GM18520 (cell line): ENCODE measurements at regions not wholly inside any gene's neighbourhood (a gene's known extent, or its start where the extent isn't known, plus 50 kb on each side); places are given as distances from the start of the nearest gene placed in this dataset.
A peak's percentile ranks its signal among the peaks of the same experiment; 100 is the strongest.

Experiments used
- ATAC-seq: cut with Tn5 transposase; IDR thresholded peaks from one replicate; pipeline ENCODE4 v1.9.1; 2021; ENCODE audit not compliant: unreplicated experiment

DNA sequence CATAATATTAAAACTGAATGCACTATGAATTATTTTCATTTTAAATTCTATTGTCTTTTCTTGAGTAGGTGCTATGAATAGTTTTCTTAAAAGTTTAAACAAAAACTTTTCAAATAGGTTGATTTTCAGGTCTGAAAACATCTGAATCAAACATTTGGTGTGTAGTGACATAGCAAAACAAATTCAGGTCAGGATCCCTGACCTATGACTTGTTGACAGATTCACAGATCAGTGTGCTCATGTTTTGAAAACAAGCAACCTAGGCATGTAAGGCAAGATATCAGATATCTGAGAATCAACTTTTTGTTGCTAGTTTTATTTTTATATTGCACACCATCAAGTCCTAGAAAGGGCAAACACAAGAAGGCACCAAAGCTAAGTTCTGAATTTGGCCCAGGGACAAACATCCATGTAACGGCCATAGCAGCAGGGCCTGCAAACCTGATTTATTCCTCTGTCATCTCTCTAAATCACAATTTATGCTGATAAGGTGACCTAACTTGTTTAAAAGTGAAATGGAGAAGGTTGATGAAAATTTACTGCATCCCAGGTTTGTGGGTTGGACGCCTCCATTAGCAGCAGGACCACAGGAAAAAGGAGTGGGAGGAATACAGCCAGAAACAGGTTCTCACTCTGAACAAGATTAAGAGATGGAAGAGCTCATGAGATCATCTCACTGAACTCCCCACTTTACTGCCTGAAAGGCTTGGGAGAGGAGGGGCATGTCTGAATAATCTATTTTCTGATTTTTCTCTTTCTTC, 337.7 kb downstream of the KCNRG start:
- no peak for ATAC-seq

- ATAC-seq: no peak
Measured at GRCh38 chr13:50353651-50354415, 338.6 kb downstream of the KCNRG start.

DNA sequence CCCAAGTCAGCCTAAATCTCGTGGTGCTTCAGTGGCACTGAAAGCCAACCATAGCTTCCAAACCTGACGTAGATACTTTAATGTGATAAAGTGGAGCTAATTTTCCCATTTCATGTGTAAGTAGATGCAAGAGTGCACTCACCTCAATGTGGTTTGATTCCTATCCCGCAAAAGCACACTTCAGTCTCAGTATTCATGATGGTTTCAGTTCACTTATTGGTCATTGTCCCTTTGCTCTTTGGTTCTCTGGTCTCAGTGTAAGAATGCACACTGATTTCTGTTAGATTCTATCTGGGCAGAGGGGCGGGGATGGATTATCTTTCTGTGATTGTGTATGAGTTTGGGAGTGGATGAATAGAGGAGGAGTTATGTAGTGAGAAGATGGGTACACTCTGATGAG, 340.6 kb downstream of the KCNRG start:
- peak; percentile 60 for ATAC-seq

DNA sequence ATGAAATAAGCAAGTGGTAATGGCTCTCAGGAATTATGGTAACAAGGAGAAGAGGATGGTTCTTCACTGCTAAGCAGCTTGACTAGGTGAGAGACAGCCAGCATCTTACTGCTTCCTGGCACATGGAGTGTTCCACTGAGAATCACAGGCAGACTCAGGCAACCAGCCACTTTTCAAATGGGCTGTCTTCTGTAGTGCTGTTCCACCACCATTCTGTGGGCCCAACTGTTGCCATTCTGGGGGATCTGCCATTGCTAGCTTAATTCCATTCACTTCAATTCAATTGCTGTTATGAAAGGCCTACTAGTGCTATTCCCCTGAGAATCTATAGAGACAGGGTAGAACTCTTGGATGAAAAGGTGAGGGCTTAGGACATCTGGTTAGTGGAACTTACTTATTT, 341.9 kb downstream of the KCNRG start:
- no peak for ATAC-seq

GRCh38 chr13:50357586-50358118, 342.4 kb downstream of the KCNRG start:
- ATAC-seq: no peak

DNA sequence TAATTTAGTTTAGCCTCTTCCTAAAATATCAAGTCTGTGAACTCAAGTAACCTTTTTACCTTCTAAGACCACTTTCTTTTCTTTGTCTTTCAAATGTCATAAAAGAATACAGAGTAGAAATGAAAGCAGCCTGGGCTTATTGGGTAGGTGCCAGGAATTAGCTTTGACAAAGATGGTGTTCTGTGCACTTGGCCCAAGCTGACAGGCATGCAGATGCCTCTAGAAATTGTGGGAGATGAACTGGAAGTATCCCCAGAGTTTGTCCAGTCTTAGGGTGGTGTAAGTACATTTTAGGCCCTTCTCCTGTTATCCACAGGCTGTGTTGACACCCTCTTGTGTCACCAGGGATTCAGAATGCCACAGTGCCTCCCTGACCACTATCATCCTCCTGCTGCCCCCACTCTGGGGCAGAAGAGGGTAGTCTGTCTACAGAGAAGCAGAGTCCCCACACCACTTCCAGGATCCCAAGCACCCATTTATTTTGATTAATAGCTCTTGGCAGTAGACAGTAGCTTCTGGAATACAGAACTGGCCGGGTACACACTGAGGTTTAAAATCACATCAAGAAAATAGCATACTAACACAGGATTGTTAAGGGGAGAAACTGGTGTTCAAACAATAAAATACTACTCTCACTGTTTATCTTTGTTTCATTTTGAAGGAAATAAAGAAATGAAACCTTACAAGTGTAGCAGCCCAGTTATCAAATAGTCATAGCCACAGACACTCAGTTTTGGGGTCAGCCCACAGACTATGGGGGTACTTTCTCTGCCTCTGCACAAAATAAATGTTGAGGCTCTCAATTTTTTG, 343.2 kb downstream of the KCNRG start:
- no peak for ATAC-seq

DNA sequence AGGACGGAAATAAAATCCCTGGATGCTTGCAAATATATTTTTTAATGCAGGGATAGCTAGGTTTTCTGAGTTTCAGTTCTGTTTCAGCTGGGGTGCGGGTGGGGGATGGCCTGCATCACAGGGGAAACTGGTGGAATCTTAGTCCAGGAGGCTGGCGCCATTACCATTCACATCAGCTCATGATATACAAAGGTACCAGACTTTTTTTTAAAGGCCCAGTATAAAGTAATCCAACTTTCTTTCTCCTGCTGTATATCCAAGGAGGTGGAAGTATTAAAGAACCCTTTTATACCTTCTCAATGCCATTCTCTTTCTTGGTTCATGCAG, 343.8 kb downstream of the KCNRG start:
- no peak for ATAC-seq

DNA sequence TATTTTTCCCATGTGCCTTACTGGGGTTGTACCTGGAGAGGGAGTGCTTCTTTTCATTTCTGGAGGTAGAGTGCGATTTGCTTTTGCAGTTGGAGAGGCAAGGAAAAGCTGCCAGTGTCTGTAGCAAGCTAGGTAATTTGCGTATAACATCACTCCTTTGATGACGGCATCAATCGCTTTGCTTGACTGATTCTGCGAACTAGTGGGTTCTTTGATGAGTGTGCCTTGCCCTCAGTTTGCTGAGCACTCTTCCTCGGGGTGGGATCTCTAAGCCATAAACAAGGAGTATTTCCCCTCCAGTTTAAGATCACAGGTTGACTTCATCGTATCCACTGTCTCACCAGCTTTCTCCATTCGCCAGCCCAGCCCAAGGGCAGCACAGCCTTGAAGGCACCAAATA, 344.5 kb downstream of the KCNRG start:
- no peak for ATAC-seq

DNA sequence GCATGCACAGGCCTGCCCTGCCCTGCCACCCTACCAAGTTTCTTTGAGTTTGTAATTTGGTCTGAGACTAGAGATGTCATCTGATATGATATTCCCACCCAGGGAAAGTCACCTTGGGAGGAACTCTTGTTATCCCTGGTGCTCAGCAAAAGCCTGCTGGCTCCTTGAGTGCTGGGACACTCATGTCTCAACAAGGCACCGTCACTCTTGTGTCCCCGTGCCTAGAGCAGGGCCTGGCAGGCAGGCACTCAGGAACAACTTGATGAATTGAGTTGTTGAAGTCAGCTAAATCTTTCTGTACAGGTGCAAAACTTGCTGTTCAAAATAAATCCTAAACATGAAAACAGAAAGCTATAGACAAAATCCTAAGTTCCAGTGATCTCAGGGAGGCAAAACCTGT, 345.4 kb downstream of the KCNRG start:
- no peak for ATAC-seq

DNA sequence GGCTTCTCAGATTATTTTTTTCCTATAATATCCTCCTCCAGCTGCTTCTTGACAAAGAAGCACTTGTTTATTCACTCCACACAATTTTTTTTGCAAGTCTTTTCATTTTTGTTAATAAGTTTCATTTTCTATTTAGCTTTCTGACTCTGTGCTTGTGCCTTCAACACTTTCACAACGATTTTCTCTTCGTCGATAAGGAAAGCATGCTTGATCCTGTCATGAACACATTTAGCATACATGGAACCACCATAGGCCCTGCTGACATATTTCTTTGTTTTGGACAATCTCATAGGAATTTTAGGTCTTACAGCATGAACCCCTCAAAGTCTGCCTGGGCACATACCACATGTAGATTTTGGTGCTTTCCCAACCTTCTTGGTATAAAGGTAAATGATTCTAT, 346.0 kb downstream of the KCNRG start:
- no peak for ATAC-seq

- peak; percentile 35 for ATAC-seq
Measured at GRCh38 chr13:50365408-50366391, 350.5 kb downstream of the KCNRG start.

GRCh38 chr13:50366488-50367174, 351.4 kb downstream of the KCNRG start:
- peak; percentile 57 for ATAC-seq

- no peak for ATAC-seq
Measured at GRCh38 chr13:50369646-50370045, 354.4 kb downstream of the KCNRG start.

GRCh38 chr13:50370303-50370950, 355.2 kb downstream of the KCNRG start:
- peak; percentile 56 for ATAC-seq

- no peak for ATAC-seq
Measured at GRCh38 chr13:50374517-50374916, 359.3 kb downstream of the KCNRG start.

DNA sequence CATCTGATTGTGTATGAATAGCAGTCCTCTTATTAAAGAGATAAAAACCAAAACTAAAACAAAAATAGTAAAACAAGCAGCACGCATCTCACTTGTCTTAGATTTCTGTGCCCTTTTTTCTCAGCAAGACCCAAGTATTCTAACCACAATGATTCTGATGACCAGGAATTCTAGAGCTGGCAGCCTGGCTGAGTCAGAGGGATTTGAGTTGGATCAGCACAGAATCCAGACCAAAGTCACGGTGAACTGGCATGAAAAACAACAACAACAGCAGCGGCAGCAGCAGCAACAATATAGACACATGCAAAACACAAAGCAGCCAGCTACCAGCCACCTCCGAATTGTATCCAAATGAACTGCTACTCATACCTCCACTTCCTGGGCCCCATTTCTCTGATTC, 360.5 kb downstream of the KCNRG start:
- ATAC-seq: no peak

- ATAC-seq: no peak
Measured at GRCh38 chr13:50376895-50377575, 361.8 kb downstream of the KCNRG start.

DNA sequence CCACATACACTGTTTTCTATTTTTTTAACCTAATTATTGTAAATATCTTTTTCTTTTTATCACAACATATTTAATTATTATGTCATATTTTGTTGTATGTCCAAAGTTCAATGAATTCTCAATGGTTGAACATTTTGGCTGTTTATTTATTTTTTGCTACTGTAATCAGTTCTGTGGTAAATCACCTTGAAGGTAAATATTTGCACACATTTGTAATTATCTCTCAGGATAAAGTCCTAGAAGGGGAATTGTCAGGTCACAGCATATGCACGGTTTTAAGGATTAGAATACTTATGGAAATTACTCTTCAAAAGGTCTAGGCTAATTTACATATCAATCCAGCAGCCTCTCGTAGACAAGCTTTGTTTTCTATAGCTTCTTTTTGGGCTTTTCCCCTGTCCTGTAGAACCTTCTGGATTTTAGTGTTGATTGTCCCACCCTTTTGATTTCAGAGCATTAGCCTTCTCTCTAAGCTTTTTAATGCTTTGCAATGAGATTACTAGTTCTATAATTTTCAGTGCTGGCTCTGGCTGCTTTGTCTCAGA, 362.6 kb downstream of the KCNRG start:
- ATAC-seq: no peak
